Testis (tissue), 2 donors: ENCODE measurements at regions not wholly inside any gene's neighbourhood (a gene's known extent, or its start where the extent isn't known, plus 50 kb on each side); places are given as distances from the start of the nearest gene placed in this dataset.

Source experiments
- CTCF ChIP-seq, 3 experiments: fragments of 450-650 bp in 2 of 3; fragments of 200-600 bp in 1 of 3; sonication (generic) in 1 of 3; IDR thresholded peaks; one replicate each; pipeline ENCODE4 v1.5.1; 2016 to 2019; ENCODE audit warnings: antibody characterized with exemption in 3 of 3, mild to moderate bottlenecking in 2 of 3, moderate library complexity in 1 of 3
- POLR2A ChIP-seq: fragments of 450-650 bp; IDR thresholded peaks from one replicate; pipeline ENCODE4 v1.6.1; 2017; ENCODE audit warnings: antibody characterized with exemption, mild to moderate bottlenecking, moderate library complexity

DNA sequence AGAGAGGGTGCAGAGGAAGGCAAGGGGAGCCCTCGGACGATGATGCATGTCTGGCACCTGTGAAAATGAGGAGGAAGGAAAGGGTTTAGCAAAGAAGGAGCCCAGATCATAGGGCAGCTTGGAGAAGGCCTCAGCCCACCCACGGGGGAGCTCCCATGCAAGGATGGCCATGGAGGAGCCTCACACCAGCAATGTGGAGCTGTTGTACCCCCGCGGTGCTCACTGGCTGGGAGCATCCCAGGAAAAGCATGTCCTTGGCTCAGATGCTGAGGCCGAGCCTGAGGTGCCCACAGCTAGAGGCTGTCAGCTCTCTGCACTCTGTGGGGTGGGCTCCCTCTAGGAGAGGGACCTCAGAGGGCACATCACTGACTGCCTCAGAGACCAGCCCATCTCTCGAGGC, 622.6 kb downstream of the AACS start:
- TF ChIP-seq CTCF (IDR thresholded peaks at IDR 0.05), result no peak
- no peak for TF ChIP-seq POLR2A
